Stimulated activated memory B cell treated with anti-CD40 and anti-IgM and Interleukin-4, amounts not matched to agents 10 μg/mL and 1 μg/mL and 100 μg/mL, for 72 hours (primary cell): ENCODE measurements at regions not wholly inside any gene's neighbourhood (a gene's known extent, or its start where the extent isn't known, plus 50 kb on each side); places are given as distances from the start of the nearest gene placed in this dataset.

ENCODE experiments used
- ATAC-seq: fragments of 150-1000 bp; cut with Tn5 transposase; 2 replicates; pipeline ENCODE4 v1.10.0; 2021
- H3K27ac Mint-ChIP-seq: one replicate; pipeline ENCODE4 v1.8.0; 2022; ENCODE audit warnings: mild to moderate bottlenecking, mixed read lengths
- H3K27me3 Mint-ChIP-seq: one replicate; pipeline ENCODE4 v1.8.0; 2022; ENCODE audit warnings: mixed read lengths
- H3K36me3 Mint-ChIP-seq: one replicate; pipeline ENCODE4 v1.8.0; 2022; ENCODE audit warnings: mixed read lengths
- H3K4me1 Mint-ChIP-seq: one replicate; pipeline ENCODE4 v1.8.0; 2022; ENCODE audit warnings: mixed read lengths
- H3K4me3 Mint-ChIP-seq: one replicate; pipeline ENCODE4 v1.8.0; 2022; ENCODE audit warnings: mild to moderate bottlenecking, moderate library complexity, mixed read lengths
- H3K9me3 Mint-ChIP-seq: one replicate; pipeline ENCODE4 v1.8.0; 2022; ENCODE audit warnings: mixed read lengths

DNA sequence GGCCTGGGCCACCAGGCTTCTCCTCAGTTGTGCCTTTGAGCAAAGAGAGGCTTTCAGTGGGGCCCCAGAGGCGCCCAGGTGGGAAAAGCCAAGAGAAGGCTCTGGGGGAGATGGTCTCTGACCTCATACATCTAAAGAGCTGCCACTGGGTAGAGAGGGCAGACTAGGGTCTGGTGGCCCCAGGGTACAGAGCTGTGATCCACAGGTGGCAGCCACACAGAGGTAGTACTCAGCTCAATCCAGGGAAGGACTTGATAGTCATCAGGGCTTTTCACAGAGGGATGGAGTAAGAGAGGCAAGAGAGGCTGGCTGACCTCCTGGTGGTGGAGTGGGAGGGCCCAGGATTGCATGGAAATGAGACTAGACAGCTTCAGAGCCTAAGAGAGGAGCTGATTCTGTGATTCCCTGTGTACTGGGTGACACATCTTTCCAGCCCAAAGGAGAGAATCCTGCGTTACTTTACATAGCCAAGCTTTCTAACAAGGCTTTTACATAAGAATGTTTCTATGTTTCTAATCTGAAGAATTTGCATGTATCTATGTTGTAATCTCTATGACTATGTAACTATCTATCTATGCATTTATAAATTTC lies 53.2 kb upstream of the PJA1 start:
- Mint-ChIP-seq H3K27me3 (no peaks in the 10 kb centered on the region), H3K27ac (no peak overlapping the region), H3K36me3 (no peaks in the 10 kb centered on the region), H3K4me1 (no peaks in the 10 kb centered on the region), H3K9me3 (no peaks in the 10 kb centered on the region), H3K4me3 (no peak overlapping the region)
- ATAC-seq = no peak

DNA sequence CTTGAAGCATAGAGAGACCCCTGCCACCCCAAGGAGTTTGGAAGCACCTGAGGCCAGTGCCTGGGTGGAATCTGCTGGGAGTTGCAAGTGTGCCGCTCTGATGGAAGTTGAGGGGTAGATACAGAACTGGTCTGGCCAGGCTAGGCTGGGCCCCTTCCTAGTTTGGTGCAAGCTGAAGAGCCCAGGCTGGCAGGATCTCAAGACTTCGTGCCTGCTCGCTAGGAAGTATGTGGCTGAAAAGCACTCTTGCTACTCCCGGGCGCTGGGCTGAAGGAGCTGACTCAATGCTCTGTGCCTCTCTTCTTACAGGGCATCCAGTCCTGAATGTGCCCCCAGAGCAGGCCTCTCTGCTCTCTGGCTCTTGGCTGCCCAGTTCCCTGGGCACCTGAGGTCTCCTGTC lies 51.7 kb upstream of the PJA1 start:
- H3K9me3 Mint-ChIP-seq = no peaks in the 10 kb centered on the region
- H3K27ac Mint-ChIP-seq = no peak overlapping the region
- no peaks in the 10 kb centered on the region for H3K4me1 Mint-ChIP-seq
- no peaks in the 10 kb centered on the region for H3K36me3 Mint-ChIP-seq
- H3K4me3 Mint-ChIP-seq = no peak overlapping the region
- H3K27me3 Mint-ChIP-seq = no peaks in the 10 kb centered on the region
- no peak for ATAC-seq

DNA sequence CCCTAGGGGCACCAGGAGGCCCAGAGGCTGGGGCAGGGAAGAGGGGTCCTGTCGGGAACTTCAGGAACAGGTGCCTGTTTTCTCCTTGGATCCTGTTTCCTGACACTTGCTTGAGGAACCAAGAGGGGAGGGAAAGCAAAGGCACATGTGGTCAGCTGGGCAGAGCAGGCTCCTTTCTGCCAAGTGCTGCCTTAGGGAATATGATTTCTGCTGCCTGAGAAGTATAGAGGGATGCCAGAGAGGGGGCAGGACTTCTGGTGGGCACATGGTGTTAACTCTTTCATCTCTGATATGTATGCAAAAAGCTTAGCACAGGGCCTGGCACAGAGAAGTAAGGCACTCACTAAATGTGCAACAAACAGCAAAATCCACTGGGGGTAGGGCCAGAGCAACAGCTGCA lies 51.2 kb upstream of the PJA1 start:
- H3K9me3 Mint-ChIP-seq = no peaks in the 10 kb centered on the region
- no peaks in the 10 kb centered on the region for H3K4me1 Mint-ChIP-seq
- no peak for ATAC-seq
- no peak overlapping the region for H3K4me3 Mint-ChIP-seq
- no peak overlapping the region for H3K27ac Mint-ChIP-seq
- no peaks in the 10 kb centered on the region for H3K27me3 Mint-ChIP-seq
- no peaks in the 10 kb centered on the region for H3K36me3 Mint-ChIP-seq

DNA sequence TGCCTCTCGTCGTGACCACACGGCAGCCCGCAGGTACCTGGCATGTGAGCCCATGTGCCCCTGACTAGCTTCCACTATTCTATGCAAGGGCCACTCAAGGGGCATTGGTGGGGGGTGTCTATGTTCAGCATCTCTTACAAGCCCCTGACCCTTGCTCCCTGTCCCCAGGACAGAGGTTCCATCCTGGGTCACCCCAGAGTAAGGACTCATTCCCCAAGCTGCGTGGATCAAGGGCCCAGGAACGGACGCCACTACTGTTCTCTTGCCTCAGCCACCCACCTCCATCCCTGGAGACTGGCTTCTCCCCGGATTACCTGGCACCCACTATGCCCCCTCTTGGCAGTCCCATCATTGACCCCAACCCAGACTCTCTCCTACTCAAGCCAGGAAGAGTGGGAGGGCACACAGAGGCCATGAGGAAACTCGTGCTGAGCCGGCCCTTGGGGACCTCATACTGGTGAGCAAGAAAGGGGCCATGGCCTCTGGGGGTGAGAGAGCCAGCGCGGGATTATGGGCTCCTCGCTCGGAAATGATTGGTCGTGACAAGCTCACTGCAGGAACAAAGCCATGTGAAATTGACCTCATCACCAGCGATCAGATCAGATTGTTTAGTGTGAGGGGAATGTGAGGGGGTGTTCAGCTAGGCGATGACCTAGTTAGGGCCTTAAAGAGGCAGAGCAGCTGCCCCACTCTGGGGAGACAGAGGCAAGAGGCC lies 50.1 kb upstream of the PJA1 start:
- no peaks in the 10 kb centered on the region for H3K4me1 Mint-ChIP-seq
- no peaks in the 10 kb centered on the region for H3K9me3 Mint-ChIP-seq
- no peak overlapping the region for H3K27ac Mint-ChIP-seq
- H3K27me3 Mint-ChIP-seq = no peaks in the 10 kb centered on the region
- no peak overlapping the region for H3K4me3 Mint-ChIP-seq
- ATAC-seq = no peak
- no peaks in the 10 kb centered on the region for H3K36me3 Mint-ChIP-seq
